SK-MEL-5 (cell line): ENCODE measurements at regions not wholly inside any gene's neighbourhood (a gene's known extent, or its start where the extent isn't known, plus 50 kb on each side); places are given as distances from the start of the nearest gene placed in this dataset.
"Not testable (repeated sequence)": the region's sequence is repeated elsewhere in the genome, so short reads cannot be mapped to it uniquely, and the experiment has no call there.

Experiments used
- DNase-seq: peaks from one replicate; pipeline ENCODE4 v3.0.0-alpha.2; 2016; ENCODE audit warnings: low read depth, low spot score
- in situ Hi-C: cut with HindIII; loops from 2 replicates; pipeline ENCODE4 v1.10.0; 2016; ENCODE audit warnings: low sequenced_read_pairs, high pct_unique_total_duplicates, low pct_unique_long_range_greater_than_20kb

- DNase-seq, result peak; percentile 79
- in situ Hi-C loops, result no loop called here
Observed at GRCh38 chr14:103225476-103225875, 102.2 kb downstream of the TNFAIP2 start.

DNA sequence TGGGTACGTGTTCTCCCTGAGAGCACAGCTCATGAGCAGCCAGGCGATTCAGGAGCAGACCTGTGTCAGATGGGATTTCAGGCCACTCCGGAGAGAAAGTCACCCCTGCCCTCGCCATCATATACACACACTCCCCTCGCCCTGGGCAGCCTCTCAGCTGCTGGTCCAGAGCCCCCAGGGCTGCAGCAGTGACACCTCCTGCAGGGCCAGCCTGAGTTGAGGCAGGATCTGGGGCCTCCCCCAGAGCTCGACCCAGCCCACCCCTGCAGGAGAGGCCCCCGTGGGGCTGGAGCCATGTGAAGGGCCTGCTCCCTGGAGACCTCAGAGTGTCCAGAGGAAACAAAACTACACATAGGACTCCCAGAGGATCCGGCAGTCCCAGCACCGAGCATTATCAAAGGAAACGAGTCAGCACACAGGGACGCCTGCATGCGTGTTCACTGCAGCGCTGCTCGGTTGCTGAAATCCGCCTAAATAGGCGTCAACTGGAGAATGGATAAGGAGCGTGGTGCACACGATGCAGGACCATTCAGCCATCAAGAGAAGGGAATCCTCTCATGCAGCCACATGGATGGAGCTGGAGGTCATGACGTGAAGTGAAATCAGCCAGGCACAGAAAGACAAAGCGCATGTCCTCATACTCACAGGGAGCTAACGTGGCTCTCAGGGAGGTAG is 104.0 kb downstream of the TNFAIP2 start:
- in situ Hi-C loops, result no loop called here
- DNase-seq, result no peak

DNA sequence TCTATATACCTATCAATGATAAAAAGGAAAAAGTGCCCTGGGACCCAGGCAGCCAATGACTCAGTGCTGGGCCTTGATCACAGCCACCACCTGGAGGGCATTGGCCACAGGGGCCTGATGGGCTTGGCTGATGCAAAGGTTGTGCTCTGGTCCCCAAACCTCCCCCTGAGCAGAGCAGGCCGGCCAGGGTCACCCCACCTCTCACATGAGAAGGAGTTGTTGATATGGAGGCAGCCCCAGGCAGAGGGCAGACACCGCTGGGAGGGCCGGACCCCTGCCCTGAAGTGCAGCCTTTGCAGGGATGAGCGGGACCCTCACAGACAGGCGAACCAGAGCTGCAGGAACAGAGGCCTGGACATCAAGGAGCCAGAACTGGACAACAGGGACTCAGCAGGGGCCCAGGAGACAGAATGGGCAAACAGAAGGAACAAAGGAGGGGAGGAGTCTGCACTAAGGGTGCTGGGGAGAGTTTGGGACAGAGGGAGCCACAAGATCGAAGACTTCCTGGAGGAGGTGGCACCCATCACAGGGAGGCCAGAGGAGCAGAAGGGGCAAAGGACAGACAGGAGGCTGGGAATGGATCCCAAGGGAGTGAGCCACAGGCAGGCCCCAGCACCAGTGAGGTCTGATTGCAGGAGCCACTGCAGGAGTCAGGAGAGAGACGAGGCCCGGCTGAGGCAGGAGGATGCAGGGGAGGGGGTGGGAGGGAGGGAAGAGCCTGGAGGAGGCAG is 105.0 kb downstream of the TNFAIP2 start:
- in situ Hi-C loops, result no loop called here
- DNase-seq, result no peak

DNA sequence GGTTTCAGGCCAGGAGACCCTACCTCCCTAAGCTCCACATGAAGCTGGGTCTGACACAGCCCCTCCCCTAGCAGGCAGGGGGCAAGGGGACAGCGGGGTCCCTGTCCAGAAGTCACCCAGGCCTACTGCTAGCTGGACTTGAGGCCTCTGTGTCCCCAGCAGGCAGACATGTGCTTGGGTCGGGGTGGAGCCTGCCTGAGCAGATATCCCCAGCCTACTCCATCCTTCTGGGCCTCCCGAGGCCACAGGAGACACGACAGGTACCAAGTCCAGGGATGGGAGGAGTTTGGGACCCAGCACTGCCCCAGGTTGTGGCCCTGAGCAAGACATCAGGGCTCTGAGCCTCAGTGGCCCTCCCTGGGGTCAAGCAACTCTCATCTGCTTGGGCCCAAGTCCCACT is 105.2 kb upstream of the EIF5 start:
- in situ Hi-C loops, result no loop called here
- no peak for DNase-seq

DNA sequence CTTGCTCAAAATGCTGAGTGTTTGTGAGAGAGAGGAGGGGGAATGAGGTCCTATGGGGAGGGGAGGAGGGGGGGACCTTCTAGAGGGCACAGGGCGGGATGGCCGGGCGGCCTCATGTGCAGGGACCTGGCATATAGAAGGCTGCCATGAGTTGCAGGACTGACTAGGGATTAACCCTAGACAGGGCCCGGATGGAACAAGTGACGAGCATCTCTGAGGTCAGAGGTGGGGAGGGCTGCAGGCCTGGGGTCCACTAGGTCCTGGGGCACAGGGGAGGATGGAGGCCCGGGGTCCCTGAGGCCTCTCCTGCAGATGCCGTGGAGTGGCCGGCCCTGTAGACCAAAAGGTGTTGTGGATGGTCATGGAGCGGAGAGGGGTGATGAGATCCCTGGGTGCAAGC is 104.0 kb upstream of the EIF5 start:
- in situ Hi-C loops, result no loop called here
- no peak for DNase-seq

DNA sequence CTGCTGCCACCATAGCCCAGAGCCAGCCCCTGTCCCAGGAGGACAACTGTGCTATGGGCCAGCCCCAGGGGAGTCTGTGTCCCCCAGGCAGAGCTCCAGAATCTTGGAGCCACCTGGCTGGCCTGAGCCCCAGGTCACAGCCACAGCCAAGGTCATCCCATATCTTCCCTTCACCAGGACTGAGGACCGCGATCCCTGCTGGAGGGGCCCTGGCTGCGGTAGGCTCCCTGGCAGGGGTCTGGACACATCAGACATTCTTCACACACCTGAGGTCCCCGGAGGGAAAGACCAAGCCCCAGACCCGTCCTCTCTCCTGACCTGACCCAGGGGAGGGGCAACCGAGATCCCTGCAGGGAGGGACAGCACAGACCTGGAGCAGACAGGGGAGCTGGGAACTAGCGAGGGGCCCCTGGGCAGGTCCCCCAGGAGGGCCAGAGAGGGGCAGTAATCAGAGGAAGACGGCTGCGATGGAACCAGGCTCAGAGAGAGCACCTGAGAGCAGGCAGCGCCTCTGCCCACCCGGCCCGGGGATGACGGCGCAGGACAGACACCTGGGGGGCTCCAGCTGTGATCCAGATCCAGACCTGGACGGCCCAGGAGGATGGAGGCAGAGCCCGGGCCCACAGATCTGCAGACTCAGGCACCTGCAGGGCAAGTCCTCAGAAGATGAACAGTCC is 103.2 kb upstream of the EIF5 start:
- DNase-seq, result no peak
- in situ Hi-C loops, result no loop called here

GRCh38 chr14:103231376-103232019 is 102.5 kb upstream of the EIF5 start:
- in situ Hi-C loops, result no loop called here
- DNase-seq, result no peak

GRCh38 chr14:103232031-103232808 is 101.8 kb upstream of the EIF5 start:
- DNase-seq, result no peak
- in situ Hi-C loops, result no loop called here

DNA sequence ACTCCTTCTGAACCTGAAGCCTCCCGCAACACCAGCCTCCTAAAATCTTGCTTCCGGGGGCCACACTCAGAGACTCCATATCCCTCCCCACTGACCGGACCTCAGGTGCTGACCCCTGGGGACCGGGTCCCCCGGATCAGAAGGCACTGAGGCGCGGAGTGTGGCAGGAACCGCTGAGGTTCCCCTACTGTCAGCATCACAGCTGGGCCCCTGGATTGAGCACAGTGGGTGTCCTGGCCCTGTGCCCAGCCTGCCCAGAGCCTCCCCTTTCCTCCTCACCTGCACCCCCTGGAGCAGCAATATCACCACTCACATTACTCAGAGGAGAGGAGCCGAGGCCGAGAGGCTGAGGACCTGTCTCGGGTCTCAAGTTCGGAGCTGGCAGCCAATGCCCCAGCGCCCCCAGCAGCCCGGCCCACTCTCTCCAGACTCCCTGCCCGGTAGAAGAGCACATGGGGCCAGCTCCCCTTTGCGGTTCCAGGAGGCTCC is 101.2 kb upstream of the EIF5 start:
- no peak for DNase-seq
- in situ Hi-C loops, result no loop called here

DNA sequence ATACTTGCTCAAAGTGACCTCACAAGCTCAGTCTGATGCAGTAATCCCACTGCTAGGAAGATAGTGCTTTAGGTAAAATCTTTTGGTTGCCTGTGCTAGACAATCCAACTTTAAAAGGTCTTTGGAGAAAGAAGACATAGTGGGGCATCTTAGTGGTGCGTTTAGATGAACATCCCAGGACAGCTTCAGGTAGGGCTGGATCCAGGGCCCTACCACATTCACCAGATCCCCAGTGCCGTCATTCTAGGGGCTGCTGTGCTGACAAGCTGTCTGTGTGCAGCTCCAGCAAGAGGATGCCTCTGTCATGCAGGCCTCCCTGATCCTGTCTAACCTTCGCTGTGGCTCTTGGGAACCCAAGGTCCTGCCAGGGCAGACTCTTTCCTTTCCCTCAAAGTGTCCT is 100.7 kb upstream of the EIF5 start:
- no peak for DNase-seq
- in situ Hi-C loops, result no loop called here

GRCh38 chr14:103234826-103235225 is 99.2 kb upstream of the EIF5 start:
- in situ Hi-C loops, DNase-seq: not testable (repeated sequence)

GRCh38 chr14:103235506-103235905 is 98.5 kb upstream of the EIF5 start:
- DNase-seq, in situ Hi-C loops: not testable (repeated sequence)

- in situ Hi-C loops, result no loop called here
- no peak for DNase-seq
Observed at GRCh38 chr14:103239751-103240150, 94.3 kb upstream of the EIF5 start.

GRCh38 chr14:103241531-103241930 is 92.5 kb upstream of the EIF5 start:
- DNase-seq, result no peak
- in situ Hi-C loops, result no loop called here

DNA sequence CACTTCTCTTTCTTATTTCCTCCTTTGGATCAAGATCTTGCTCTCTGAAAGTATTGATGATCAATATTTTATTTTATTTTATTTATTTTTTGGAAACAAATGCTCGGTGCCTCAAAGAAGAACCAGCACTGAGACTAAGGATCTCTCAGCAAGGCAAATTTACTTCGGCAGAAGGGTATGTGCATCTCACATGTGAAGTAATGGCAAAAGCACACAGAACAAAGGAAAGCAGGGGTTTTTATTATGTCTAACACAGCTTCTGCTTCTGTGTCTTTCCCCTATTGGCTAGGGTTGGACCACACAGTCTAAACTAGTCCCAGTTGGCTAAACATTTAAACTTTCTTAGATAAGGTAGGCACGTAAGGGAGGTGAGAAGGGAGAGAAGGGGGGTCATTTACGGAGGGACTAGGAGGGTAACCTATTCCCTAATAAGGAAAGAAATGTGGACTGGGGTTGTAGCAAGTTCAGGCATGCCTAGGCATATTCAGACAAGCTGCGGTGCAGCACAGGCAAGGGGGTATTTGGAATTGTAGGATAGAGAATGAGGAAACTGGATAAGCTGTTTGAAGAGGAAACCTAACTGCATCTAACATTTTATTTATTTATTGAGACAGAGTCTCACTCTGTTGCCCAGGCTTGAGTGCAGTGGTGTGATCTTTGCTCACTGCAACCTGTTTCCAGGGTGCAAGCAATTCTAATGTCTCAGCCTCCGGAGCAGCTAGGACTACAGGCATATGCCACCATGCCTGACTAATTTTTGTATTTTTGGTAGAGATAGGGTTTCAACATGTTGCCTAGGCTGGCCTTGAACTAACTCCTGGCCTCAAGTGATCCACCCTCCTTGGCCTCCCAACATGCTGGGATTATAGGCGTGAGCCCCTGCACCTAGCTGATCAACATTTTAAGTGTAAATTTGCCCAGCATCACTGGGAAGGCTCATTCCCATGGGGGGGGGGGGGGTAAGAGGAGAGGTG is 90.0 kb upstream of the EIF5 start:
- in situ Hi-C loops, result no loop called here
- no peak for DNase-seq

DNA sequence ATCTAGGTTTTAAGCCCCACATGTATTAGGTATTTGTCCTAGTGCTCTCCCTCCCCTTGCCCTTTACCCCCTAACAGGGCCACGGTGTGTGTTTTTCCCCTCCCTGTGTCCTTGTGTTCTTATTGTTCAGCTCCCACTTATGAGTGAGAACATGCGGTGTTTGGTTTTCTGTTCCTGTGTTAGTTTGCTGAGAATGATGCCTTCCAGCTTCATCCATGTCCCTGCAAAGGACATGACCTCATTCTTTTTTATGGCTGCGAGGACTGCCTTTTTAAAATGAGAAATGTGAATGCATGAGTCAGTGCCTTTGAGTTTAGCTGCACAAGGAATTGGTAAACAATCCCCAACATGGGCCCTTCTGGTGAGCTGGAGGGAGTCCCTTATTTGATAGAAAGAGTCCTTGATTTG is 88.4 kb upstream of the EIF5 start:
- in situ Hi-C loops, DNase-seq: not testable (repeated sequence)
